A673 (cell line): ENCODE measurements at regions not wholly inside any gene's neighbourhood (a gene's known extent, or its start where the extent isn't known, plus 50 kb on each side); places are given as distances from the start of the nearest gene placed in this dataset.

ENCODE experiments used
- CTCF ChIP-seq: fragments of 300-800, 200-600 bp; sonication (generic); conservative IDR thresholded peaks from 2 replicates; pipeline ENCODE4 v1.5.1; 2017; ENCODE audit warnings: low read depth, mild to moderate bottlenecking, antibody characterized with exemption, low read length, moderate library complexity, mixed read lengths
- EZH2 ChIP-seq: fragments of 200-600 bp; sonication (generic); IDR thresholded peaks from 2 replicates; pipeline ENCODE4 v1.6.1; 2017; ENCODE audit warnings: borderline replicate concordance, low read depth, mild to moderate bottlenecking, mixed read lengths, antibody characterized with exemption, low read length; ENCODE audit not compliant: poor library complexity, severe bottlenecking

DNA sequence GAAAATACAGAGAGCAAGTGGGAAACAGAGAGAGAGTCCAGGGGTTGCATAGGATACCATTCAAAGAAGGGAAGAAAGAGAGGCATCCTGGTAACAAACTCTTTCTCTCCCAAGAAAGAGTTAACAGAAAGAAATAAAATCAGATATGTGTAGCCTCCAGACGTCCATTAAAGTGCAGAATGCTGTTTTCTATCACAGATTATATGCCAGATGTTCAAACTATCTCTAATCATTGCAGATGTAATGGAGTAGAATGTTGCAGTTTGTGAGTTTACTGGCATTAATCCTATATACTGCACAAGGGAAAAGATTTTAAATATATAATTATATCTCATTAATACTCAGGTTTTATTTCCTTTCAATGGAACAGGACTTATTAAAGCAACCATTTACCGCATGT, 369.4 kb downstream of the ZNF536 start:
- TF ChIP-seq CTCF (no peak), EZH2 (no peak)
